Small intestine (tissue), 7 donors: ENCODE measurements at regions not wholly inside any gene's neighbourhood (a gene's known extent, or its start where the extent isn't known, plus 50 kb on each side); places are given as distances from the start of the nearest gene placed in this dataset.

Source experiments
- DNase-seq, 2 donors: peaks; one replicate each; pipeline versions ENCODE4 v3.0.0 to v3.0.0-alpha.2; 2013
- FAIRE-seq: peaks from 2 replicates; lab custom pipeline; 2012; peaks lifted over from hg19 to GRCh38; lab: Jason Lieb, UNC
- H3K27ac ChIP-seq, 3 donors: one replicate each; pipeline ENCODE4 v1.5.1; 2013; ENCODE audit warnings: low read length in 2 of 3, mild to moderate bottlenecking in 2 of 3, control low read depth in 1 of 3, inconsistent platforms in 1 of 3, low read depth in 1 of 3, moderate library complexity in 1 of 3
- H3K27me3 ChIP-seq, 3 donors: one replicate each; pipeline ENCODE4 v1.6.1; 2013; ENCODE audit warnings: low read length in 3 of 3, inconsistent platforms in 1 of 3; ENCODE audit not compliant: control insufficient read depth in 3 of 3, insufficient read depth in 3 of 3
- H3K36me3 ChIP-seq, 3 donors: one replicate each; pipeline ENCODE4 v1.6.1; 2013; ENCODE audit warnings: low read length in 3 of 3, inconsistent platforms in 1 of 3, low read depth in 1 of 3, mild to moderate bottlenecking in 1 of 3, moderate library complexity in 1 of 3; ENCODE audit not compliant: control insufficient read depth in 3 of 3, insufficient read depth in 2 of 3
- H3K4me1 ChIP-seq, 3 donors: one replicate each; pipeline ENCODE4 v1.6.1; 2013; ENCODE audit warnings: low read length in 2 of 3, inconsistent platforms in 1 of 3, low read depth in 1 of 3, mild to moderate bottlenecking in 1 of 3, moderate library complexity in 1 of 3; ENCODE audit not compliant: control insufficient read depth in 3 of 3, insufficient read depth in 2 of 3
- H3K4me3 ChIP-seq, 3 donors: one replicate each; pipeline ENCODE4 v1.5.1; 2013; ENCODE audit warnings: low read length in 3 of 3, control low read depth in 1 of 3, inconsistent platforms in 1 of 3, low read depth in 1 of 3, mild to moderate bottlenecking in 1 of 3, moderate library complexity in 1 of 3
- H3K9me3 ChIP-seq, 2 donors: one replicate each; pipeline ENCODE4 v1.6.1; 2013; ENCODE audit warnings: low read depth in 1 of 2, low read length in 1 of 2; ENCODE audit not compliant: control insufficient read depth in 2 of 2, insufficient read depth in 1 of 2
- WGBS, 3 donors: extraction: QIAGEN DNeasy Blood & Tissue Kit; methylation state at CpG; one replicate each; pipeline ENCODE4 v1.1.7; 2013; 5-methylcytosine and 5-hydroxymethylcytosine counted together
- donor health status: healthy with polysubstance abuse.
- donor health status: control.
- donor health status: control.
- donor health status: Bipolar disorder and iron deficiency.
- donor health status: healthy.

- no peak for FAIRE-seq
Measured at GRCh38 chr3:115415246-115415996, 207.9 kb upstream of the GAP43 start.

GRCh38 chr3:115418583-115418982, 204.7 kb upstream of the GAP43 start:
- Histone ChIP-seq H3K4me3 (no peak overlapping the region), H3K27ac (no peak overlapping the region), H3K9me3 (no peaks in the 10 kb centered on the region), H3K27me3 (no peaks in the 10 kb centered on the region), H3K36me3 (no peaks in the 10 kb centered on the region), H3K4me1 (no peaks in the 10 kb centered on the region)
- FAIRE-seq (no peak), DNase-seq (no peak)
- 28 to 38% (median 33%) methylated on average over 1 of the region's 1 CpG for WGBS, 3 donors

More at GRCh38 chr3:115415246-115415996, 207.9 kb upstream of the GAP43 start:
- 76 to 82% (median 79%) methylated on average over 4 of the region's 4 CpGs for WGBS, 3 donors
- no peaks in the 10 kb centered on the region for H3K36me3 ChIP-seq
- H3K27me3 ChIP-seq = no peaks in the 10 kb centered on the region
- no peak overlapping the region for H3K4me3 ChIP-seq
- H3K4me1 ChIP-seq = no peaks in the 10 kb centered on the region
- no peak overlapping the region for H3K27ac ChIP-seq
- no peak for DNase-seq
- no peaks in the 10 kb centered on the region for H3K9me3 ChIP-seq

GRCh38 chr3:115420086-115420485, 203.2 kb upstream of the GAP43 start:
- DNase-seq (no peak), FAIRE-seq (no peak)
- 64 to 76% (median 67%) methylated on average over 1 of the region's 1 CpG for WGBS, 3 donors
- Histone ChIP-seq H3K27ac (no peak overlapping the region), H3K9me3 (no peaks in the 10 kb centered on the region), H3K4me1 (no peaks in the 10 kb centered on the region), H3K4me3 (no peak overlapping the region), H3K27me3 (no peaks in the 10 kb centered on the region), H3K36me3 (no peaks in the 10 kb centered on the region)

GRCh38 chr3:115423170-115423569, 200.1 kb upstream of the GAP43 start:
- Histone ChIP-seq H3K36me3 (no peaks in the 10 kb centered on the region), H3K27me3 (no peaks in the 10 kb centered on the region), H3K27ac (no peak overlapping the region), H3K4me3 (no peak overlapping the region), H3K9me3 (no peaks in the 10 kb centered on the region), H3K4me1 (no peaks in the 10 kb centered on the region)
- FAIRE-seq (no peak), DNase-seq (no peak)
- WGBS, 3 donors = 61 to 83% (median 64%) methylated on average over 1 of the region's 1 CpG

GRCh38 chr3:115428841-115429240, 194.5 kb upstream of the GAP43 start:
- no peak overlapping the region for H3K27ac ChIP-seq
- FAIRE-seq (no peak), DNase-seq (no peak)
- no peaks in the 10 kb centered on the region for H3K4me1 ChIP-seq
- H3K27me3 ChIP-seq = no peaks in the 10 kb centered on the region
- 74 to 78% (median 77%) methylated on average over 5 of the region's 5 CpGs for WGBS, 3 donors
- no peaks in the 10 kb centered on the region for H3K9me3 ChIP-seq
- no peaks in the 10 kb centered on the region for H3K36me3 ChIP-seq
- no peak overlapping the region for H3K4me3 ChIP-seq

GRCh38 chr3:115436767-115437301, 186.5 kb upstream of the GAP43 start:
- DNase-seq (no peak), FAIRE-seq (no peak)
- Histone ChIP-seq H3K27me3 (no peaks in the 10 kb centered on the region), H3K4me1 (no peaks in the 10 kb centered on the region), H3K4me3 (no peak overlapping the region), H3K27ac (no peak overlapping the region), H3K9me3 (no peaks in the 10 kb centered on the region), H3K36me3 (no peaks in the 10 kb centered on the region)
- 48 to 62% (median 53%) methylated on average over 5 of the region's 5 CpGs for WGBS, 3 donors

GRCh38 chr3:115438799-115439198, 184.5 kb upstream of the GAP43 start:
- no peaks in the 10 kb centered on the region for H3K27me3 ChIP-seq
- no peak for DNase-seq
- no peak overlapping the region for H3K4me3 ChIP-seq
- no peak overlapping the region for H3K27ac ChIP-seq
- no peak for FAIRE-seq
- WGBS, 3 donors = 60 to 75% (median 72%) methylated on average over 2 of the region's 2 CpGs
- H3K9me3 ChIP-seq = no peaks in the 10 kb centered on the region
- no peaks in the 10 kb centered on the region for H3K36me3 ChIP-seq
- H3K4me1 ChIP-seq = no peaks in the 10 kb centered on the region

GRCh38 chr3:115445559-115445958, 177.8 kb upstream of the GAP43 start:
- Histone ChIP-seq H3K27ac (no peak overlapping the region), H3K36me3 (no peaks in the 10 kb centered on the region), H3K27me3 (no peaks in the 10 kb centered on the region), H3K9me3 (no peaks in the 10 kb centered on the region), H3K4me1 (peaks cover 0 to 3% (median 0%) of the 10 kb centered on the region in 3 donors), H3K4me3 (no peak overlapping the region)
- DNase-seq (no peak), FAIRE-seq (no peak)
- 68 to 81% (median 74%) methylated on average over 3 of the region's 3 CpGs for WGBS, 3 donors
